GM18499 (cell line): ENCODE measurements at regions not wholly inside any gene's neighbourhood (a gene's known extent, or its start where the extent isn't known, plus 50 kb on each side); places are given as distances from the start of the nearest gene placed in this dataset.
"Not testable (repeated sequence)": the region's sequence is repeated elsewhere in the genome, so short reads cannot be mapped to it uniquely, and the experiment has no call there.

Experiments
- ATAC-seq: cut with Tn5 transposase; IDR thresholded peaks from one replicate; pipeline ENCODE4 v1.9.1; 2021; ENCODE audit warnings: moderate number of reproducible peaks; ENCODE audit not compliant: insufficient read depth, unreplicated experiment

DNA sequence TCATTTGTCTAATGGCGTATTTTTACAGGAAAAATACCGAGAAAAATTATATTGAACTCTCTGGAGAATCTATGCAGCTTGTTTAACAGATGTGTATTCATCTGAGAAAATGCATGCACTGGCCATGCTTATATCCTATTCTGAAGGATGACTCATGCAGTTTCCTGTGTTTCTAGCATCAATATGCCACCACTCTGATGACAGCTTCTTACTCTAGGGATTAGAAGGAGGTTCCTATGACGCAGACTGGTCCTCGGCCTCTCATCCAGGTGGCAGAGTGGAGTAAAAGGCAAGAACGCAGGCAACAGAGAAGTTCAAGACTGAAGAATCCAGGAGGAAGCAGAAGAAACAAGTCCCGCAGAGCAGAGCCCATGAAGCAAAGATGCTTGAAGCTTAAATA lies 910.0 kb upstream of the ROBO1 start:
- no peak for ATAC-seq

GRCh38 chr3:80676866-80677265 lies 909.1 kb upstream of the ROBO1 start:
- ATAC-seq: no peak

DNA sequence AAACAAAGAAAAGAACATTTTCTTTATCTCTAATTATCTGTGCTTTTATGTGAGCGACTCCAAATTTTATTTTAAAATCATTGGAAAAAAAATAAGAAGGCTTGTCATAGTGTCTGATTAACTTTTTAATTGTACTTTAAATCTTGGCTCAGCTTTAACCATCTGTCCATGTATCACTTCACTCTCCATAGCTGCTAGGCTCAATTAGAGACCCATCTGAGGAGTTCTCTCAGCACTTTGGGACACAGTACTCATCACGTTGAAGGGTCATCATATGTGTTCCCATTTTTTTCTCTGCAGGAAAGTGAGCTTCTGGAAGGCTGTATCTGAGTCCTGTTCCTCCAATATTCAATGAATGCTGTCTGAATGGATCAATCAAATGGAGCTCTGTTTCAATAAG lies 908.5 kb upstream of the ROBO1 start:
- ATAC-seq: no peak

DNA sequence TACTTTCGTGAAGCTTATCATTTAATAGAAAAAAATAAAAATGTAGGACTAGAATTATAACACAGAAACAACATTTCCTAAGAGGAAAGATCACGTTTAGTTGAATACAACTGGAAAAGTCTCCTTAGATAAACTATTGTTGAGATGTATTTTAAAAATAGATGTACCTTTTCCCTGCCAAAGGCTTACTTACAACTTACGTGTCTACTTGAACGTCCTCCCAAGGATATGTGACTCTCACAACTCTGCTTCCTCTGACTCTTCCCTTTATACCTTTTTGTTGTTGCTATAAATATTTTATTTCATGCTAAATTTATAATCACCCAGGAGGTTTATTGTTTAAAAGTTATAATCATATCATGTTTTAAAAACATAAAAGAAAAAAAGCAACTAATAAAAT lies 908.0 kb upstream of the ROBO1 start:
- no peak for ATAC-seq

DNA sequence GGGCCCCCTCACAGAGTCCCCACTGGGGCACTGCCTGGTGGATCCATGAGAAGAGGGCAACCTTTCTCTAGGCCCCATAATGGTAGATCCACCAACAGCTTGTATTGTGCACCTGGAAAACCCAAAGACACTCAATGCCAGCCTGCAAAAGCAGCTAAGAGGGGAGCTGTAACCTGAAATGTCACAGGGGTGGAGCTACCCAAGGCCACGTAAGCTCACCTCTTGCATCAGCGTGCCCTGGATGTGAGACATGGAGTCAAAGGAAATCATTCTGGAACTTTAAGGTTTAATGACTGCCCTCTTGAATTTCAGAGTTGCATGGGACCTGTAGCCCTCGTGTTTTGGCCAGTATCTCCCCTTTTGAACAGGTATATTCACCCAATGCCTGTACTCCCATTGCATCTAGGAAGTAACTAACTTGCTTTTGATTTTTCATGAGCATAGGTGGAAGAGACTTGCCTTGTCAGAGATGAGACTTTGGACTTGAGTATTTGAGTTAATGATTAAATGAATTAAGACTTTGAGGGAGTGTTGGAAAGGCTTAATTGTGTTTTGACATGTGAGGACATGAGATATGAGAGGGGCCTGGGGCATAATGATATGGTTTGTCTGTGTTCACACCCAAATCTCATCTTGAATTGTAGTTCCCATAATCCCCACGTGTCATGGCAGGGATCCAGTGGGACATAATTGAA lies 900.9 kb upstream of the ROBO1 start:
- ATAC-seq: no peak

DNA sequence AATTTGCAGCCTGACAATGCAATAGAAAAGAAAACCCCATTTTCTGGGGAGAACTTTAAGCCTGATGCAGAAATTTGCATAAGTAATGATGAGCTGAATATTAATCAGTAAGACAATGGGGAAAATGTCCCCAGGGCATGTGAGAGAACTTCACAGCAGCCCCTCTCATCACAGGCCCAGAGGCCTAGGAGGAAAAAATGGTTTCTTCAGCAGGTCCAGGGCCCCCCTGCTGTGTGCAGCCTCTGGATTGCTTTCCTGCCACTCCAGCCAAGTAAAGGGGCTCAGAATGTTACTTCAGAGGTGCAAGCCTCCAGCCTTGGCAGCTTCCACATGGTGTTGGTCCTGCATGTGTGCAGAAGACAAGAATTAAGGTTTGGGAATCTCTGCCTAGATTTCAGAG lies 900.3 kb upstream of the ROBO1 start:
- no peak for ATAC-seq

DNA sequence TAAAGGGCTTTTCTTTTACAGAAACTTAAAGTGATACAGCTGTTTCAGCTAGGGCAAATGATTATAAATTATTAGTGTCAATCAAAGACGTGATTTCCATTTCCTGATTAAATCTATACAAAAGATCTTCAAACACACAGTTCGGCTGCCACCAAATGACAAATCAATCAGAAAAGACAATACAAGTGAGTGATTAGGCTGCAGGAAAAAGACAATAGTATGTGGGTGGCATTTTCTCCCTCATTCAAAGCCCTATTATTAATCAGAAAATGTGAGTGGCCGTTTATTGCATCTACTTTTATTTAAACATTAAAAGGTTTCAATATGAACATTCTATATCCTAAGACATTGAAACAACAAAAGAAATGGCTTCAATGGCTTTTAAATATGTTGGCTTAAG lies 895.6 kb upstream of the ROBO1 start:
- no peak for ATAC-seq

GRCh38 chr3:80655216-80655615 lies 887.4 kb upstream of the ROBO1 start:
- no peak for ATAC-seq

DNA sequence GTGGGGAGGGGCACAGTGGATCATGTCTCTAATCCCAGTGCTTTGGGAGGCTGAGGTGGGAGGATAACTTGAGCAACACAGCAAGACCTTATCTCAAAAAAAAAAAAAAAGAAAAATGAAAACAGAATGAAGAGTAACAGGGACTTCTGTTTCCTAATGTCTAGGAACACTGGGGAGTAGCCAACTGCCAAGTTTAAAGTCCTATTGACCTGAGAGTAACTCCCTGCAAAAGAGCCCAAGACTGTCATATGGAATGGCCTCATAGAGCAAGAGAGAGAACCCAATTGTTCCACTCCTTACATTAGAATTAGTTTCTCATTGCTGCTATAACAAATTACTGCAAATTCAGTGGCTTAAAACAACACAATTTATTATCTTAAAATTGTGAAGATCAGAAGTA lies 881.4 kb upstream of the ROBO1 start:
- ATAC-seq: no peak

GRCh38 chr3:80643421-80643820 lies 875.6 kb upstream of the ROBO1 start:
- no peak for ATAC-seq

- no peak for ATAC-seq
Observed at GRCh38 chr3:80618295-80619256, 850.8 kb upstream of the ROBO1 start.

- no peak for ATAC-seq
Observed at GRCh38 chr3:80612366-80612765, 844.6 kb upstream of the ROBO1 start.

DNA sequence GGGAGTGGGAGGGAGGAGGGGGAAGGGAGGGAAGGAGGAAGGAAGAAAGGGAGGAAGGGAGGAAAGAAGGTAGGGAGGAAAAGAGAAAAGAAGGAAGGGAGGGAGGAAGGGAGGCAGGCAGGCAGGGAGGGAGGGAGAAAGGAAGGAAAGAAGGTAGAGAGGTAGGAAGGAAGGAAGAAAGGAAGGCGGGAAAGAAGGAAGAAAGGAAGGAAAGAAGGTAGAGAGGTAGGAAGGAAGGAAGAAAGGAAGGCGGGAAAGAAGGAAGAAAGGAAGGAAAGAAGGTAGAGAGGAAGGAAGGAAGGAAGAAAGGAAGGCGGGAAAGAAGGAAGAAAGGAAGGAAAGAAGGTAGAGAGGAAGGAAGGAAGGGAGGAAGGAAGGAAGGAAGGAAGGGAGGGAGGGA lies 840.3 kb upstream of the ROBO1 start:
- not testable (repeated sequence) for ATAC-seq

GRCh38 chr3:80606073-80606472 lies 838.3 kb upstream of the ROBO1 start:
- no peak for ATAC-seq

GRCh38 chr3:80601479-80601878 lies 833.7 kb upstream of the ROBO1 start:
- no peak for ATAC-seq

DNA sequence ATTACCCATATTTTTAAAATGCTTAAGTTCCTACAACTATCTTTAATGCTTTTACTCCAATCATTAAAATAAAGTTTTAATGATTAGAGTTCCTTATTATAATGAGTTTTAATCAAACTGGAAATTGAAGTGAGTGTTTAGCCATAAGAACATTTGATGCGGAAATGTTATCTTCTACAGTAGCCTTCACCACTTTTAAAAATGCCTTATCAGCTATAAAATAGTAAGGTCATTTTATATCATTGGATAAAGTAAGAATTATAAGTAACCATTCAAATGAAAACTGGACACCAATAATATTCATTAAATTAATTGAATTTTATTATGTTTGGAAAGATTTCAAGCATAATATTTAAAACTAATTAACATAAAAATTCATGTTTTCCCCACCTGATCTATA lies 825.0 kb upstream of the ROBO1 start:
- no peak for ATAC-seq

DNA sequence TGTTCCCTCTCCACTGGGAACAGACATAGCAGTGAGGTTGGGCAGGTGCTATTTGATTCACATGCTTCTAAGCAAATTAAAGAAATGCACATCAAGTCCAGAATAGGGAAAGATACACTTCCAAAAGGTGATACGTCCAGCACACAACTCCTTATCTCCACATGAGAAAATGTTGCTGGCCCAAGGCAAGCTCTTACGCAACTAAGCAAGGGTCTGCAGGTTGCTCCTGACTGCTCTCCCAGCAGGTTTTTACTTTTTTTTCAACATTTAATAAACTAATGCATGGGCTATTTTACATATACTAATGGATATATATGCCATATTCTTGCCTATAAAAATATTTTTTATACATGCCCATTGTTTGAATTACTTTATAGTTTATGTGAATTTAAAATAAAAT lies 818.5 kb upstream of the ROBO1 start:
- no peak for ATAC-seq

DNA sequence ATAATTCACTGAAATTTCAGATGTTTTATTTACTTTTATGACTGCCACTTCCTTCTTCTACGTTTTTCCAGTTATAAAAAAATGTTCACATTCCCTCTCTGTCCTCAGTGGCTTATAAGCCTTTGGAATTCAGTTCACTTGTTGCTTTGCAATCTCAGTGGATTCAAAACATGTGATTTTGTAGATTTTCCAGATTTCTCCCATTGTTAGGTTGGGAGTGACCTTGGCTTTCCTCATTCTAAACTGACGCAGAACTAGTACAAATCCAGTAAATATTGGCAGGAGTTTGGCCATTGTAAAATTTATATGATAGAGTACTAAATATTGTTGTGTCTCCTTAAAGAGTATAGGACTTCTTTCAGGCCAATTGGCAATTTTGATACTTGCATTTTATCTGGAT lies 812.3 kb upstream of the ROBO1 start:
- ATAC-seq: no peak

GRCh38 chr3:80564391-80564790 lies 796.6 kb upstream of the ROBO1 start:
- ATAC-seq: no peak

DNA sequence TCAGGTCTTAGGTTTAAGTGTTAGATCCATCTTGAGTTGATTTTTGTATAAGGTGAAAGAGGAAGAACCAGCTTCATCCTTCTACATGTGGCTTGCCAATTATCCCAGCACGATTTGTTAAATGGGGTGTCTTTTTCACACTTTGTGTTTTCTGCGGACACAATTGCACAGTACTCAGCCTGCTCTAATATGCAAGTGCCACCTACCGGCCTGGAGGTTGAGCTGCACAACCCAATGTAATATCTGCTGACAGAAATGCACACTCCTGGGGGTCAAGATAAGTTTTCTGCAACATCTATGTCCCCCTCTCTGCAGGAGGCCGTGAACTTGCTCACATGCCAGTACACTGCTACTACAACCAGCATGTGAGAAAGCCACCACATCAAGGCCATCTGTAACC lies 791.9 kb upstream of the ROBO1 start:
- no peak for ATAC-seq

- no peak for ATAC-seq
Observed at GRCh38 chr3:80556763-80557162, 789.0 kb upstream of the ROBO1 start.

DNA sequence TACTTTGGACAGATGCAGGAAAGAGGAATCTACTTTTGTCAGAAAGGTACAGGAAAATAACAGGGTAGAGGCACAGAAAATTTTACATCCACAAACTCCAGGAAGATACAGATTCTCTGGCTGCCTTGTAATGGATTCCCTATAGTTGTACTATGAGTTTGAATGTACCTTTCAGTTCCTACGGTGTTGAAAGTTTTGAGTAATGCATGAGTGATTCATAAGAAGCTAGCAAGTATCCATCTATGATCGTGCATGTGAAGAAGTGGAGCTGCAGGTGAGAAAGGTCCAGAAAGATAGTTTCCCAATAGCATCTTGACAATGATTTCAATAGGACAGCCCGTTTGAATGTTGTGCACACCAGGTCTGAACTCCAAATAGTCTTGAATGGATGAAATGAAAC lies 786.5 kb upstream of the ROBO1 start:
- ATAC-seq: no peak
